GM12892 (cell line): ENCODE measurements at regions not wholly inside any gene's neighbourhood (a gene's known extent, or its start where the extent isn't known, plus 50 kb on each side); places are given as distances from the start of the nearest gene placed in this dataset.

Experiments
- POLR2A ChIP-seq: IDR thresholded peaks from 2 replicates; pipeline ENCODE4 v1.6.1; 2011; ENCODE audit warnings: low read depth, low read length, control low read depth
- TAF1 ChIP-seq: IDR thresholded peaks from 2 replicates; pipeline ENCODE4 v1.6.1; 2011; ENCODE audit warnings: low read depth, mild to moderate bottlenecking, control low read depth, low read length, borderline replicate concordance

DNA sequence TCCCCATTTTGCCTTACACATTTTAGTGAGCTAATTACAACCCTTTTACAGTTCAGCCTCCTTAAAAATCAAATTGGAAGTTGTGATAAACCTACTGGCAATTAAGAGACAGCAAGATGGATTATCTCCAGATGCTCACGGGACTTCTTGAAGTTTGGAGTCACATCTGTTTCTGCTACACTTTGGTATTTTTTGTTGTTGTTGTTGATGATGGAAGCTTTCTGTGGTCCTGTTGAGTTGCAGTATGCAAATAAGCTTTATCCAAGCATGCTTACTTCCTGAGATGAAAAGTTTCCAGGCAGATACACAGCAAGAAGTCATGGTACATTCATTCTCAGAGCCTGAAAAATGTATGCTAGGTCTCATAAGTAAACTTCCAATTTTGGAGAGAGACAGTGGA lies 670.0 kb upstream of the AMOT start:
- TF ChIP-seq POLR2A (no peak), TAF1 (no peak)
